NCI-H82 treated with DMSO at 0.1 percent for 48 hours (cell line): ENCODE measurements at regions not wholly inside any gene's neighbourhood (a gene's known extent, or its start where the extent isn't known, plus 50 kb on each side); places are given as distances from the start of the nearest gene placed in this dataset.
"Not testable (repeated sequence)": the region's sequence is repeated elsewhere in the genome, so short reads cannot be mapped to it uniquely, and the experiment has no call there.

Source experiments
- DNase-seq: peaks from one replicate; lab custom pipeline; 2025; ENCODE audit not compliant: unreplicated experiment; lab: John Stamatoyannopoulos, UW

GRCh38 chr17:49898366-49899190 is 50.7 kb upstream of the TAC4 start:
- no peak for DNase-seq

DNA sequence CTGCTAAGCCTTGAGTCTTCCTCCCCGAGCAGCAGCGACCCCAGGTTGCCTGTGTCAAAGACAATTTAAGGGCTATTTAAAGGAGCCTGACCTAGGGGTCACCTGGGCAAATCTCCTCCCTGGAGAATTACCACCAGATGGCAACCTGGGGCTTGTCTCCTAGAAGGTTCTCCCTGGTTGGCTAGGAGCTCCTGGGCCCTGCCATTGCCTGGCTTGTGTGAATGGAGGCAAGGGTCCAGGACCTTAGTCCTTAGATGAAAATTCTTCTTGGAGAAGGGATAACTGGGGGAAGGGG is 51.3 kb upstream of the TAC4 start:
- DNase-seq, result peak; percentile 67

DNA sequence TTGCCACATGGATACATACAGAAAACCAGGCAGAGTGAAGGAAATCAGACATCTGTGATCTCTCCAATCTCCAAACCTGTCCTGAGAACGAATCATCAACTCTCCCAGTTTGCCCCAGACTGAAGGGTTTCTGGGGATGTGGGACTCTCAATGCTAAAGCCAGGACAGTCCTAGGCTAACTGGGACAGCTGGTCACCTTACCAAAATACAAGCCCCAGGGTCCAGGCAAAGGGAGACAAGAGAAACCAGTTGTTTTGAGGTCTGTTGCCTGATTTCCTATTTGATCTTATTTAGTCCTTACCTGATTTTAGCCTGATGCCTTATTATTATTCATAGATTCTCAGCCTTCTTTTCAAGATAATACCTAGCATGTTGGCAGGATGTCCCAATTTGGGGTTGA is 51.7 kb upstream of the TAC4 start:
- no peak for DNase-seq

GRCh38 chr17:49900801-49901200 is 52.9 kb upstream of the TAC4 start:
- DNase-seq, result not testable (repeated sequence)

GRCh38 chr17:49901460-49902331 is 53.8 kb upstream of the TAC4 start:
- no peak for DNase-seq

- DNase-seq, result no peak
These were observed 55.7 kb upstream of the TAC4 start for GRCh38 chr17:49903523-49903922.

- DNase-seq, result no peak
These were observed 57.0 kb upstream of the TAC4 start for GRCh38 chr17:49904893-49905292.

DNA sequence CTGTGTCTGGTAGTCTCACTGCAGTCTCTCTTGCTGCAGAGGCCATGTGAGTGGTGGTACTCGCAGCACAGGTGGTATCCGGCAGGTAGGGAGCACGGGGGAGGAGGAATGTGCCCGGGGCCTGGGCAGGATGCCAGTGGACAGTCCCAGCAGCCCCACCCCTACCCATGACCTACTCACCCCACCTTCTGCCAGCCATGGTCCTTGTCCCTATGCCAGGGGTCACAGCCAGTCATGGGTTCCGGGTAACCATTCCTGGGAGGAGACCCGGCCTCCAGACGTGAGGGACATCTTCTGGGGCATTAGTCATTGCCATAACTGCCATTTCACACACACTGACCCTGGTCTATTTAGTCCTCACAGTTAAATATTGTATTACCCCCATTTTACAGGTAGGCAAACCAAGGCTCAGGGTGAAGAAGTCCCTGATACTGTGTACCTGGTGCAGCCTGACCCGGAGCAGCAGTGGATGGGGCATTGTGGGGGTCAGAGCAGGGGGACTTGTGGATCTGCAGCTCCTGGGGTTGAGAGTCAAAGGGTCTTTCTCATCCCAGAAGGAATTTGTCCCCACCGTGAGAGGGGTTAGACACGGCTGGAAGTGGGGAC is 58.8 kb upstream of the TAC4 start:
- DNase-seq, result no peak

DNA sequence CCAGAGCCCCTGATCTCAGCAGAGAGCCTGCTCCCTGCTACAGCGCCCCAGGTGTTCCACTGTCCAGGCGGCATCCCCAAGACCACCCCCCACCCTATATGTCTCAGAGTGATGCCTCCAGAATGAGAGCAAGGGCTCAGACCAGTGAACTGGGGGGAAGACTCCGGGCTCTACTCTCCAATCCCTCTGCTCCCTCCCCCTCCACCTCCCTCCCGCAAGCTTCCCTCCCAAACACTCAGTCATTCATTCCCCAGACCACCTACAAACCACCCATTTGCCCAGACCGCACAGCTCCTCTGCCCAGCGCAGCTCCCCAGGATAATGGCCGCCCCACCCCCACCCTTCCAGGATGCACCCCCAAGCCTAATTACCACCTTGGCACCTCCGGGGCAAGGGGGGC is 59.4 kb upstream of the TAC4 start:
- no peak for DNase-seq

DNA sequence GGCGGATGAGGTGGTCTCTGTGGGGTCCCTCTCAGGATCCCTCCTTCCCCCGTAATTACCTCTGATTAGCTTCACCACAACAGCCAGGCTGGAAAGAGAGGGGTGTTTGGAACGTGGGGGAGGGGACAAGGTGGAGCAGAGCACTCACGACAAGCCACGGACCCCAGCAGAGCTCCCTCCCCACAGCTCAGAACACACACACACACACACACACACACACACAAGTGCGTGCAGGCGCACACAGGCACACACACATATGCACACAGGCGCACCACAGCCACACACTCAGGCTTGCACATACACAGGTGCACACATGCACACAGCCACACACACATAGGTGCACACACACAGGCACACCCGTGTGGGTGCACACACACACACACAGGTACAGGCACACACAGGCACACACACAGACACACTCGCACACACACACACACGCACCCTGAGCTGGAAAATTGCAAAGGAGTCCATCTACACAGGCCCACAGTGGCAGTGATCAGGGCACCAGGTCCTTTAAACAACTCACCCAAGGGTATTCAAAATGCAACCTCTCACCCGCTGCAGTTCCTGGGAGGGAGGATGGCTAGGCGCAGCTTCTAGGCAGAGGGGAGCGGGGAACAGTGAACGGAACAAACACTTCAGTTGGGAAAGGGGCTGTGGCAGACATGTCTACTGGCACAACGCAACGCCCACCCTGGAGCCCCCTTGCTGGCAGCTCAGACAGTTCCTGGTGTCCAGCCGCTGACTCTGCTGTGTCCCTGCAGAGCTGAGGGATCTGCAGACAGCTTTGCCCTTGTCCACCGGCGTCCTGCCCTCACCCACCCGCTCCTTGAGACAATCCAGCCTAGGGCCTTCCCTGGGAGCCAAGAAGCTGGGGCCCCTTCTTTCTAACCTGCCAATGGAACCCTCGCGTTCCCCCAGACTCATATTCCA is 59.9 kb upstream of the DLX4 start:
- no peak for DNase-seq

- DNase-seq, result no peak
These were observed 58.7 kb upstream of the DLX4 start for GRCh38 chr17:49910094-49910857.

DNA sequence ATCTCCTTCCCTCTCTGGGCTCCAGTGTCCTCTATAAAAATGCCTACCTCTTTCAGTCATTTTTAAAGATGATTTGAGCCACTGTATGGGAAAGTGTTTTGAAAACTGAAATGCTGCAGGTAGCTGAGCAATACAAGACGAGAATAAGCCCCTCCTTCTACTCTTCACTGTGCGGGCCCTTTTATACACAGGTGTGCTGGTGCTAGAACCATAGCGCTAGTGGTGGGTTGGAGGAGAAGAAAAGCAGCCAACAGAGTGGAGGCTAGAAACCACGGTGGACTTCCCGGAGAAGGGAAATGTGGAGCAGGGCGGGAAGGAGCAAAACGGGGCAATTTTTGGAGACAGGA is 58.2 kb upstream of the DLX4 start:
- DNase-seq, result no peak

DNA sequence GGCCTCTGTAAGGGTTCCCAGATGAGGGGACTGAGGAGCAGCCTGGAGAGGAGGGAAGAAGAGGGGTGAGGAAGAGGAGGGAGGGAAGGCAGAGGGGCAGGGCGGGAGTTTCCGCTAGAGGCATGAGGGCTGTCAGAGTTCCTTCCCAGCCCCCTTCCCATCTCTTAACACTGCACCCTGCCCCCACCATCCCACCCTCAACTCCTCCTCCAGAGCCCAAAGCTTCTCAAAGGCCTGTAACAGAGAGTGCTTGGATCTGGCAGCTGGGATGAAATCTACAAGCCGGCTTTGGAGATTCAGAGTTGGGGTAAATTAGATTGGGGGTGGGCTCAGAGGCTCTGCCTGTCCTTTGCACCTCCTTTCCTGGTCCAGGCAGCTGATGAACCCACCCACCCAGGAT is 57.3 kb upstream of the DLX4 start:
- peak; percentile 67 for DNase-seq

DNA sequence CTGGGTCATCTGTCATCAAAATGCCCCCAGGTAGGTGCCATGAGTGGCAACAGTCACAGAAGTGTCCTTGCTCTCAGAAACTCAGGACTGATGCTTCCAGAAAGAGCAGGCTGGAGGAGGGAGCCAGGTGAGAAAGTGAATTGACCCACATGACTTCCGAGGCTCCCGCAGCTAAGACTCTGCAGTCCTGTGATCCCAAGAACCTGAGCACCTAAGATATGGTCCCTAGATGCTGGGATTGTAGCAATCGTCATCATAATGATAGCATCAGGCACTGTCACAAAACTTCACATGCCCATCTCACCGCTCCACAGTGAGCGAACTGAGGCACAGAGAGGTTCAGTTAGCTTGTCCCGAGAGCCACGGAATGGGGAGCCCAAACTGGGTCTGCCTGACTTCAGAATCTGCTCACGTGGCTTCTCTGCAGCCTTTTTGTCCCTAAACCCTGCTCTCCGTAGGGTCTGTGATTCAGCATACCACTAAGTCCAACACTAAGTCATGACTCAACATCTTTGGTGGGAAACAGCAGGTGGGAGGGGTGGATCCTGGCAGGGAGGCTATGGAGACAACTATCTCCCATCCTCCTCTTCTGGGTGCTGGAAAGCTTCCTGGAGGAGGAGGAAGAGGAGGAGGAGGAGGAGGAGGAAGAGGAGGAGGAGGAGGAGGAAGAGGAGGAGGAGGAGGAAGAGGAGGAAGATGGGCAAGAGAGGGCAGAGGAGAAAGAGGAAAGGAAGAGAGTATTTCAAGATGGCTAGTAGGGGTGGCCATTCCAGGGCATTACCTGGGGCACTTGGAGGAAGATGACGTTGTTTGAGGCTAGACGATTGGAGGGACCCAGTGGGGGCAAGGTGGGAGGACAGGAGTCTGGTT is 55.5 kb upstream of the DLX4 start:
- no peak for DNase-seq

- DNase-seq, result peak; percentile 95
These were observed 54.9 kb upstream of the DLX4 start for GRCh38 chr17:49914096-49914490.

GRCh38 chr17:49914664-49915063 is 54.3 kb upstream of the DLX4 start:
- peak; percentile 82 for DNase-seq

DNA sequence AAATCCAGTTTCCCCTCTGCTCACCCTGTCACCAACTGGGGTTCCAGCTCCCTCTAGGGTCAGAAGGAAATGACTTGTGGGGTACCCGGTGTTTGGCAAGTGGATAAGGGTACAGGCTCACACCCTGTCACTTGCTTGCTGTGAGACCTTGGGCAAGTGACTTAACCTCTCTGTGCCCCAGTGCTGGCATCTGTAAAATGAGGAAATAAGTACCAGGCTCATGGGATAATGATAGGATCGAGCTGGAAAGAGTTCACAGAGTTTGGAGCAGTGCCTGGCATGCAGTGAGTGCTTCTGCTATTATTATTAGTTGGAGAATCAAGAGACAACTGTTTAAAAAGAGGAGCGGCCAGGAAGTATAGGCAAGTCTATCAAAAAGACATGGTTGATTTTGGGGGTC is 53.7 kb upstream of the DLX4 start:
- no peak for DNase-seq

DNA sequence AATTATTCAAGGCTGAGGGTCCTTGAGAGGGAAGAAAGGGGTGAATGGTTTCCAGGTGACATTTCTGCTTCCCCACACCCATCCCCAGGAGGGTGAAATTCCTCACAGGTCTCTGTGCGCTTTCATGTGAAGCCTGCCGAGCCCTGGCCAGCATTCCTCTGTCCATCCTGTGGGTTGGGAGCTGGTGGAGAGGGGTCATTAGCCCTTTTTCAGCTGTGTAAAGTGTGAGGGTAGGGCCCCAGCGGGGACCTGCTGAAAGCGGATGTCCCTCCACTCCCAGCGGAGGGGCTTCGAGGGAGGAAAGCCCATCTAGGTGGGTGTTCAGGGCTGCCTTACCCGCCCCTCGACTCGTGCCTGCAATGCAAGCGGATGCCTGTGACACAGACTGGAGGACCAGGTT is 53.3 kb upstream of the DLX4 start:
- DNase-seq, result no peak

DNA sequence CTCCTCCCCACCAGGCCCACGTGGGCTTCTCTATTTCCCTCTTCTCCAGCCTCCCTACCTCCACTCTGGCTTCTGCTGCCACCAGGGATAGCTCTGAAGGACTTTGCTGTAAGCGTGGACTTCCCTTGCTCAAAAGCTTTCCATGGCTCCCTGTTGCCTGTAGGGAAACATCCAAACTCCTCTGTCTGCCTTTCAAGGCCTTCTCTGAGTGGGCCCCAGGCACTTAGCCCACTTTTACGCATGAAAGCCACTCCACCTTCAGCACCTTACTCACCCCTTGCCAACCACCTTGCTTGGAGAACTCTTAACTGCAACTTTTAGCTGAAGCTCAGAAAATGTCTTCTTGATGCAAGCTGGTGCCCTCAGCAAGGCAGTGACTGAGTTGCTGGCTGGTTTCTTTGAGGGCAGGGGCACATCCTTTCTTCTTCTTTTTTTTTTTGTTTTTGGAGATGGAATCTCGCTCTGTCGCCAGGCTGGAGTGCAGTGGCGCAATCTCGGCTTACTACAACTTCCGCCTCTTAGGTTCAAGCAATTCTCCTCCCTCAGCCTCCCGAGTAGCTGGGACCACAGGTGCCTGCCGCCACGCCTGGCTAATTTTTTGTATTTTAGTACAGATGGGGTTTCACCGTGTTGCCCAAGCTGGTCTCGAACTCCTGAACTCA is 52.0 kb upstream of the DLX4 start:
- no peak for DNase-seq
